GM18505 (cell line): ENCODE measurements at regions not wholly inside any gene's neighbourhood (a gene's known extent, or its start where the extent isn't known, plus 50 kb on each side); places are given as distances from the start of the nearest gene placed in this dataset.
A peak's percentile ranks its signal among the peaks of the same experiment; 100 is the strongest.
"Not testable (repeated sequence)": the region's sequence is repeated elsewhere in the genome, so short reads cannot be mapped to it uniquely, and the experiment has no call there.

Experiments
- ATAC-seq: cut with Tn5 transposase; IDR thresholded peaks from one replicate; pipeline ENCODE4 v1.9.1; 2021; ENCODE audit not compliant: unreplicated experiment
- POLR2A ChIP-seq: IDR thresholded peaks from 4 replicates; pipeline ENCODE4 v1.6.1; 2011; ENCODE audit warnings: borderline replicate concordance; ENCODE audit not compliant: insufficient read depth, insufficient read length; ENCODE audit errors: extremely low read depth

DNA sequence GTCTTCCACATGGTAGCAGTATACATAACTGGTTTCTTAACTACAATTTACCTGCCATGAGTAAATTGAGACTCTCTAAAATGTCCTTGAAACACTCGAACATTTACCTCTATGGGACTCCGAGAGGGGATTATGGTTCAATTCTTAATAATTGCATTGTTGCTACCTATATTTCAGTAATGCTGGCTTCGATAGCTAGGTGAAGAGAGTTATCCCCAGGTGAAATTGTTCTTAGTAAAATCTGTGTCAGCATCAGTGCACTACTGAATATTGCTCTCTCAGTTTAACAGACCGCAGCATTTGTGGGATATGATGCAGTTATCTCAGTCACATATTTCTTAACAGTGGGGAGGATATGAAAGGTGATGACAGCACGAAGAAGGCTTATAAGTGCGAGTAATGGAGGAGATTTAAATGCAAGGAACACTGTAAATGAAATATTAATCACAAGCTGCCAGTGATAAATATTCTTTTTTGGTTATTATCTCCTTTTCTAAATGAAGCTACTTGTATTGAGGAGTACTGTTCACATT lies 801.9 kb downstream of the BRINP3 start:
- no peak for TF ChIP-seq POLR2A

DNA sequence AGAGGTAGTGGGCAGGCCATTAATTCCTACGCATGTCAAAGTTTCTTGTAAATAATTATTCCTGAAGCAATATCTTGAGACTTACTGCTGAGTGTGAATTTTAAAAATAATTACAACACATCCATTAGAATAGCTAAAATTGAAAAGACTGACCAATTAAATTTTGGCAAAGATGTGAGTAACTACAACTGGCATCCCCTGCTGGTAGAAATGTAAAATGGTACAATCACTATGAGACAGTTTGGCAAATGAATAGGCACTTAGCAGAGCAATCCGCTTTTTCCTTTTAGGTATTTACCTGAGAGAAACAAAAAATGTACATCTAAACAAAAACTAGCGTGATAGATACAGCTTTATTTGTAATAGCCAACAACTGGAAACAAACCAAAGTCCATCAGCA lies 798.9 kb downstream of the BRINP3 start:
- no peak for TF ChIP-seq POLR2A
- no peak for ATAC-seq

More for the DNA sequence above, 801.9 kb downstream of the BRINP3 start:
- ATAC-seq = no peak

DNA sequence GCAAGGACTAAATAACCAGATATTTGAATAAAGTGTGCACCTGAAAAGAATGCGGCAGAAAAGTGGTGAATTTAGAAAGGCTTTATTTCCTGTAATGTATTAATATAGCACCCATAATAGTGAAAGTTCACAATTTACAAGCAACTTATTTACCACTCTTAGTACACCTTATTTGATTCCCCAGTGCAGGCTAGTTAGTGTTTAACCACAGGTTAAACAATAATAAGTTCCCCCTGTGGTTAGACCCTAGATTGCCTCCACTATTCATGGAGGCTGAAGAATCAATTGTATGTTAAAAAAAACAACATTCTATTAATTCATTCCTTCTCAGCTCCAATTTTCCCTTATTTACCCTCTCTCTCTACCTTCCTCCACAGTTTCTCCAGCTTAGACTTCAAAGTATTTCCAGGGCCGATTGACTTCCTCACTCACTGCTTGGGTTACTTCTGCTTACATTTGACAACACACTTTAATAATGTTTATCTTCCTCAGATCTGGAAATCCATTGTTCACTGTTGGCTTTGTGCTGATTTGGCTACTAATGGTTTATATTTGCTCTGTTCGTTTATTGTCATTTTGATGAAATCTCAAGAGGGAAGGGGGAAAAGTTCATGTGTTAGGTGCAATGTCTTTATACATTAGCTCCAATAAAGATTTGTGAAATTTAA lies 796.3 kb downstream of the BRINP3 start:
- no peak for TF ChIP-seq POLR2A
- peak; percentile 84 for ATAC-seq

DNA sequence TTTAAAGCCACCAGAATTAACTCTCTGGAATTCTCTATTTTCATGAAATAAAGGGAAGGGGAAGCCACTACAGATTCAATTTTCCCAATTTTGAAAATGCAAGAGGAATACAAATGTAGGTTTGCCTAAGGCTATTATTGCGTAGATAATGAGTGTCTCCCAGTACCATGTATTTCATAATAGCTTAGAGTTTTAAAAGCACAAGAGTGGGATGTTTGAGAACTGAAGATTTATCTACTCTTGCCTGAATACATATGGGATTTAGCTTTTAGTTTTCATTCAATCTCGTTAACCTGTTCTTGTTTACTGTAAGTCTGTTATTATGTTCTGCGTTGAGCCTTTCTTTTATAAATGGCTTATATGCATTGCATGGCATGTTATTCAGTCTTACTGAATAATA lies 795.1 kb downstream of the BRINP3 start:
- ATAC-seq = no peak

DNA sequence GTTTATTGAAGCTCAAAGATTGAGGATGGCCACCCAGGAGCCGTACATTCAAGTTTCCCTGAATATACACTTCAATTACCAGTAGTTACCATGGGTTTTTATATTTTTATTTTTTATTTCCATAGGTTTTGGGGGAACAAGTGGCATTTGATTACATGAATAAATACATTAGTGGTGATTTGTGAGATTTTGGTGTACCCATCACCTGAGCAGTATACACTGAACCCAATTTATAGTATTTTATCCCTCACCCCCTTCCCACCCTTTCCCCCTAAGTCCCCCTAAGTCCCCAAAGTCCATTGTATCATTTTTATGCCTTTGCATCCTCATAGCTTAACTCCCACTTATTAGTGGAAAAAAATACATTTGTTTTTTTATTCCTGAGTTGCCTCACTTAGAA lies 791.4 kb downstream of the BRINP3 start:
- no peak for ATAC-seq
- no peak for TF ChIP-seq POLR2A

More for the DNA sequence above, 795.1 kb downstream of the BRINP3 start:
- no peak for TF ChIP-seq POLR2A

DNA sequence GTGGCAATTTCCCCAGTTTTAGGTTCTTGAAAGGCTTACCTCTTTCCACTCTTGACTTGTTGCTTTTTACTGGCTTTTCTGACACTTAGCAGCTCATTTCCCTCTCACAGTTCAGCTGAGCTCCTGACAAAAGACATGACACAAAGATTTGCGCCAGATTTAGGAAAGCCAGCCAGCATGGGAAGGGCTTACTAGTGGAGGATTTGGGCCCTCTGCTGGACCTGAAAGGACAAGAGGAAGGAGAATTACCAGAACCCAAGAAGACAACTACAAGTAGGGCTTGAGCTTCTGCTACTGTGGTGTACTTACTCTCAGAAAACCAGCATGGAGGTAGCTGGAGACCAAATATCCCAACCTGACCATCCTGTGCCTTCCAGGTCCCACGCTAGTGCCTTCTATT lies 784.5 kb downstream of the BRINP3 start:
- no peak for ATAC-seq

GRCh38 chr1:189696297-189696696 lies 781.4 kb downstream of the BRINP3 start:
- no peak for ATAC-seq

More for the DNA sequence above, 784.5 kb downstream of the BRINP3 start:
- no peak for TF ChIP-seq POLR2A

GRCh38 chr1:189697113-189697512 lies 780.6 kb downstream of the BRINP3 start:
- no peak for ATAC-seq
- no peak for TF ChIP-seq POLR2A

More at GRCh38 chr1:189696297-189696696, 781.4 kb downstream of the BRINP3 start:
- TF ChIP-seq POLR2A = no peak

DNA sequence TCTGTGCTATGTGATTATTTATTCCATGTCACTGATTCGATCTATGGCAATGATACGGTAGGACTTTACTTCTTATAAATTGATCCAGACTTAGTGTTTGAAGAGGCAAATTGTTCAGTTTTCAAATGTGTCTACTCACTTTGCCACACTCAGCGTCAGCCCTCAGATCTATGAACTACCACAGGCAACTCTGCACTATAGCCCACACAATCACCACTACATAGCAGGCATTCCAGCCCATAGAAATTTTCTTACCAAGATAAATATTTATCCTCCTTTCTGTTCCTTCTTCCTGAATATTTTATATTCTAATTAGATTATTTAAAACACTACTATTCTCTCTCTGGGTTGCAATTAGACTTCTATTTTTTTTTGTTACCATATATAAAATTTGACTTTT lies 776.1 kb downstream of the BRINP3 start:
- no peak for TF ChIP-seq POLR2A
- ATAC-seq = no peak

GRCh38 chr1:189706594-189706993 lies 771.1 kb downstream of the BRINP3 start:
- TF ChIP-seq POLR2A = no peak
- no peak for ATAC-seq

DNA sequence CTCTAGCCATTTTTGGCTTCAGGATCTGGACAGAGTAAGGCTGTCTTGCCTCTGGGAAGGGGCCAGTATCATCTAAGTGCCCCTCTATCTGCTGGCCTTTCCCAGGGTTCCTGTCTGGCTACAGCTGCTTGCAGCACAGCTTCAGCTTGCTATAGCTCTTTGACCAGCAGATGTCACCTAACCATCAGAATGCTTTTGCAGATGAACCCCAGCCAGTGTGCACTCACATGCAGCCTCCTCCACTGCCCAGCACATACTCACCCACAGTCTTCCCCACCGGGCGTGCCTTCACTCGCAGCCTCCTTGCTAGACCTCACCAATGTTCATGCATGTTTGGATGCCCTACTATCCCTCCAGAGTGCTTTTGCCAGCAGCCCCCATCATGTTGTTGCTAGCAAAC lies 769.0 kb downstream of the BRINP3 start:
- no peak for ATAC-seq

GRCh38 chr1:189718147-189718795 lies 759.4 kb downstream of the BRINP3 start:
- ATAC-seq = not testable (repeated sequence)

More for the DNA sequence above, 769.0 kb downstream of the BRINP3 start:
- TF ChIP-seq POLR2A = no peak

DNA sequence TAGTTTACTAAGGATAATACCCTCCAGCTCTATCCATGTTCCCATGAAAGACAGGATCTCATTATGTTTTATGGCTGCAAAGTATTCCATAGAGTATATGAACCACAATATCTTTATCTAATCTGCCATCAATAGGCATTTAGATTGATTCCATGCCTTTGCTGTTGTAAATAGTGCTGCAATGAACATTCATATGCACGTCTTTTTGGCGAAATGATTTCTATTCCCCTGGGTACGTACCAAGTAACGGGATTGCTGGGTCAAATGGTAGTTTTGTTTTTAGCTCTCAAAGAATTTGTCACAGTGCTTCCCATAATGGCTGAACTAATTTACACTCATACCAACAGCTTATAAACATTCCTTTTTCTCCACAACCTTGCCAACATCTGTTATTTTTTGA lies 750.9 kb downstream of the BRINP3 start:
- no peak for ATAC-seq
- no peak for TF ChIP-seq POLR2A

DNA sequence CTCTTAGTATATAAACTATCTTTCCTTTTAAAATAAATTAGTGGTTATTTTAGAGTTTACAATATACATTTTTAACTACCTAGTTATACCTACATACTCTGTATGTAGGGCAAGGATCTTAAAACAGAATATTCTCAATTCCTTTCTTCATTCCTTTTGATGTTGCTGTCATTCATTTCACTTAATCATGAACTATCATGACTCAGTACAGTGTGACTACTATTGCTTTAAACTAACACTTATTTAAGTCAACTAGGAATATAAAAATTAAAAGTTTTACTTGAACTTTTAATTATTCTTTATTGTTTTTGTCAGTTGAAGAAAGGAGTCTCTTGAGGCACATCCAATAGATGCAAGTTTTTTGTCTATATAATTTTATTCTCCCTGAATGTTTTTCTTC lies 726.4 kb downstream of the BRINP3 start:
- ATAC-seq = no peak

DNA sequence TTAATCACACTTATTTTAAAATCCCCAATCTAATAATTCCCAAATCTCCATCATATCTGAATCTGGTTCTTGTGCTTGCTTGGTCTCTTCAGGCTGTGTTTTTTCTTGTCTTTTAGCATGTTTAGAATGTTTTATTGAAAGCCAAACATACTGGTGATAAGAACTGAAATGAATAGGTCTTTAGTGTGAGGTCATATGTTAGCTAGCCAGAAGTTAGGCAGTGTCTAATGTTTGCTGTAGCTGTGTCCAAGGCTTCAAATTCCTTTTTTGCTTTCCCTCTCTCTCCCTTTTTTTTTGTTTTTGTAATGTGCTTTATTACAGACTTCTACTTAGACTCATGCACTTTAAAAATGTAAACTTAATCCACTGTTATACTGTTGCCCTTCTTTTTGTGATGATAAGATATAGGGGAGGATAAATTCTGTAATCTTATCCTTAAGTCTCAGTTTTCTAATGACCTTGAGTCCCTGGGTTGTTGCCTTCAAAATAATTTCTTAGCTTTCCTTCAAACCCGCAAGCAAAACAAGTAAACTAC lies 725.1 kb downstream of the BRINP3 start:
- no peak for ATAC-seq
- no peak for TF ChIP-seq POLR2A

More for the DNA sequence above, 726.4 kb downstream of the BRINP3 start:
- no peak for TF ChIP-seq POLR2A

- not testable (repeated sequence) for ATAC-seq
Observed at GRCh38 chr1:189755100-189755499, 722.6 kb downstream of the BRINP3 start.
